Adrenal gland (tissue), 5 donors: ENCODE measurements at regions not wholly inside any gene's neighbourhood (a gene's known extent, or its start where the extent isn't known, plus 50 kb on each side); places are given as distances from the start of the nearest gene placed in this dataset.

Source experiments
- CTCF ChIP-seq, 6 experiments: fragments of 450-650 bp in 4 of 6; fragments of 200-600 bp in 2 of 6; sonication (generic) in 1 of 6; IDR thresholded peaks; 1 replicate in 5 of 6; 2 replicates in 1 of 6; pipeline versions ENCODE4 v1.5.1 to v1.8.0; 2016 to 2021; ENCODE audit warnings: antibody characterized with exemption in 6 of 6, mild to moderate bottlenecking in 2 of 6, moderate library complexity in 1 of 6
- POLR2A ChIP-seq, 2 donors: fragments of 450-650 bp; IDR thresholded peaks; one replicate each; pipeline ENCODE4 v1.6.1; 2017; ENCODE audit warnings: antibody characterized with exemption in 2 of 2, mild to moderate bottlenecking in 2 of 2, moderate library complexity in 1 of 2
- donor health status: DM: no; HTN: no; CAD: no.

GRCh38 chr7:94095316-94096009 is 91.3 kb upstream of the BET1 start:
- no peak for TF ChIP-seq CTCF (IDR thresholded peaks at IDR 0.05)
- TF ChIP-seq POLR2A (IDR thresholded peaks at IDR 0.05), result no peak
